Neural cell (in vitro differentiated cells): ENCODE measurements at regions not wholly inside any gene's neighbourhood (a gene's known extent, or its start where the extent isn't known, plus 50 kb on each side); places are given as distances from the start of the nearest gene placed in this dataset.

Experiments used
- CTCF ChIP-seq: fragments of 450-650 bp; IDR thresholded peaks from 2 replicates; pipeline ENCODE4 v1.5.1; 2014; ENCODE audit warnings: antibody characterized with exemption, mild to moderate bottlenecking, moderate library complexity; ENCODE audit not compliant: poor library complexity, severe bottlenecking
- EZH2 ChIP-seq: fragments of 200-600, 300-800 bp; shearing (Covaris generic), sonication (generic); IDR thresholded peaks from 2 replicates; pipeline ENCODE4 v1.6.1; 2014; ENCODE audit warnings: antibody characterized with exemption, low read length, borderline replicate concordance, mild to moderate bottlenecking; ENCODE audit not compliant: insufficient read depth, poor library complexity, severe bottlenecking
- TAF1 ChIP-seq: IDR thresholded peaks from 2 replicates; pipeline ENCODE4 v1.6.1; 2012; ENCODE audit warnings: low read depth

GRCh38 chr9:71626395-71626794 lies 141.9 kb downstream of the CEMIP2 start:
- no peak for TF ChIP-seq TAF1
- no peak for TF ChIP-seq EZH2
- TF ChIP-seq CTCF: no peak
